Panc1 (cell line): ENCODE measurements at regions not wholly inside any gene's neighbourhood (a gene's known extent, or its start where the extent isn't known, plus 50 kb on each side); places are given as distances from the start of the nearest gene placed in this dataset.

Source experiments
- ATAC-seq: fragments of 200-7000 bp; cut with Tn5 transposase; 2 replicates; pipeline ENCODE4 v1.9.1; 2020; ENCODE audit warnings: mild to moderate bottlenecking, moderate library complexity
- BruUV-seq: library from RNA; stranded (reverse); fragments of 400-500 nt; replicated peaks from 2 replicates; lab custom pipeline; 2021; lab: Mats Ljungman, UMichigan
- CTCF ChIA-PET: fragments of 300-600 bp; sonication (Branson Sonifier 250); formaldehyde crosslinking; loops from one replicate; lab custom pipeline; 2022; ENCODE audit warnings: antibody characterized with exemption; lab: Charles Lee
- POLR2A ChIA-PET: fragments of 300-600 bp; sonication (Branson Sonifier 250); formaldehyde crosslinking; loops from one replicate; lab custom pipeline; 2022; ENCODE audit warnings: antibody characterized with exemption; lab: Charles Lee
- DNase-seq: peaks from one replicate; pipeline ENCODE4 v3.0.0-alpha.2; 2010; ENCODE audit warnings: low read depth, low spot score
- H3K27ac ChIP-seq: 2 replicates; pipeline ENCODE4 v1.5.1; 2011; ENCODE audit warnings: mild to moderate bottlenecking, low read length, inconsistent platforms
- H3K27me3 ChIP-seq: fragments of 200-500 bp; sonication (Bioruptor generic); 2 replicates; pipeline ENCODE4 v1.6.0; 2014; ENCODE audit warnings: low read length, inconsistent platforms; ENCODE audit not compliant: control insufficient read depth, insufficient read depth
- H3K36me3 ChIP-seq: fragments of 200-500 bp; sonication (Bioruptor generic); 2 replicates; pipeline ENCODE4 v1.5.1; 2014; ENCODE audit warnings: inconsistent platforms, mild to moderate bottlenecking, low read length, moderate library complexity; ENCODE audit not compliant: control insufficient read depth, insufficient read depth
- H3K4me1 ChIP-seq: 2 replicates; pipeline ENCODE4 v1.5.1; 2011; ENCODE audit warnings: inconsistent platforms, mild to moderate bottlenecking, low read length, moderate library complexity; ENCODE audit not compliant: control insufficient read depth, insufficient read depth
- H3K4me3 ChIP-seq, 2 experiments: 2 replicates each; pipeline ENCODE4 v1.5.1; 2011 to 2012; ENCODE audit warnings: low read depth in 2 of 2, low read length in 2 of 2, mild to moderate bottlenecking in 2 of 2, inconsistent platforms in 1 of 2, moderate library complexity in 1 of 2
- H3K9me3 ChIP-seq: fragments of 200-500 bp; sonication (Bioruptor generic); 2 replicates; pipeline ENCODE4 v1.5.1; 2014; ENCODE audit warnings: low read depth, mild to moderate bottlenecking, inconsistent platforms, low read length, moderate library complexity; ENCODE audit not compliant: control insufficient read depth, insufficient read depth
- CTCF ChIP-seq: fragments of 450-650 bp; IDR thresholded peaks from 2 replicates; pipeline ENCODE4 v1.5.1; 2017; ENCODE audit warnings: mild to moderate bottlenecking
- POLR2AphosphoS5 ChIP-seq: IDR thresholded peaks from 2 replicates; pipeline ENCODE4 v1.6.1; 2012; ENCODE audit warnings: mild to moderate bottlenecking, low read depth, low read length, moderate library complexity
- SIN3A ChIP-seq: IDR thresholded peaks from 2 replicates; pipeline ENCODE4 v1.6.1; 2012; ENCODE audit warnings: low read depth, mild to moderate bottlenecking, low read length, moderate library complexity, borderline replicate concordance; ENCODE audit not compliant: insufficient read depth
- TCF7L2 ChIP-seq: IDR thresholded peaks from 2 replicates; pipeline ENCODE4 v1.6.1; 2011; ENCODE audit warnings: mild to moderate bottlenecking, low read depth, low read length, inconsistent platforms
- in situ Hi-C: cut with HindIII; loops from 2 replicates; pipeline ENCODE4 v1.10.0; 2016; ENCODE audit warnings: low sequenced_read_pairs, low pct_unique_long_range_greater_than_20kb
- intact Hi-C: fragments of 100-400 bp; cut with micrococcal nuclease; formaldehyde crosslinking; loops from one replicate; pipeline ENCODE4 v1.10.0; 2022; ENCODE audit not compliant: unreplicated experiment
- TF ChIP-seq, protein P1 (sequence below), 2 experiments: IDR thresholded peaks; 2 replicates each; pipeline ENCODE4 v1.6.1; 2011 to 2012; ENCODE audit warnings: low read depth in 2 of 2, control low read depth in 1 of 2, low read length in 1 of 2, mild to moderate bottlenecking in 1 of 2, moderate library complexity in 1 of 2; ENCODE audit not compliant: insufficient read depth in 1 of 2

DNA sequence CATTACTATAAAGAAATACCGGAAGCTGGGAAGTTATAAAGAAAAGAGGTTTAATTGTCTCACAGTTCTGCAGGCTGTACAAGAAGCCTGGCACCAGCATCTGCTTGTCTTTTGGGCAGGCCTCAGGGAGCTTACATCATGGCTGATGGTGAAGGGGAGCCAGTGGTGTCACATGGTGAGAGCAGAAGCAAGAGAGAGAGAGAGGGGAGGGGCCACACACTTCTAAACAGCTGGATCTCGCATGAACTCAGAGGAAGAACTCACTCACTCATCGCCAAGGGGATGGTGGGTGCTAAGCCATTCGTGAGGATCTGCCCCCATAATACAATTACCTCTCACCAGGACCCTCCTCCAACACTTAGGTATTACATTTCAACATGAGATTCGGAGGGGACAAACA is 51.8 kb upstream of the ANKRD34C start:
- TF ChIP-seq POLR2AphosphoS5 (no peak), TCF7L2 (no peak), CTCF (no peak), SIN3A (no peak)
- TF ChIP-seq, protein P1, sequence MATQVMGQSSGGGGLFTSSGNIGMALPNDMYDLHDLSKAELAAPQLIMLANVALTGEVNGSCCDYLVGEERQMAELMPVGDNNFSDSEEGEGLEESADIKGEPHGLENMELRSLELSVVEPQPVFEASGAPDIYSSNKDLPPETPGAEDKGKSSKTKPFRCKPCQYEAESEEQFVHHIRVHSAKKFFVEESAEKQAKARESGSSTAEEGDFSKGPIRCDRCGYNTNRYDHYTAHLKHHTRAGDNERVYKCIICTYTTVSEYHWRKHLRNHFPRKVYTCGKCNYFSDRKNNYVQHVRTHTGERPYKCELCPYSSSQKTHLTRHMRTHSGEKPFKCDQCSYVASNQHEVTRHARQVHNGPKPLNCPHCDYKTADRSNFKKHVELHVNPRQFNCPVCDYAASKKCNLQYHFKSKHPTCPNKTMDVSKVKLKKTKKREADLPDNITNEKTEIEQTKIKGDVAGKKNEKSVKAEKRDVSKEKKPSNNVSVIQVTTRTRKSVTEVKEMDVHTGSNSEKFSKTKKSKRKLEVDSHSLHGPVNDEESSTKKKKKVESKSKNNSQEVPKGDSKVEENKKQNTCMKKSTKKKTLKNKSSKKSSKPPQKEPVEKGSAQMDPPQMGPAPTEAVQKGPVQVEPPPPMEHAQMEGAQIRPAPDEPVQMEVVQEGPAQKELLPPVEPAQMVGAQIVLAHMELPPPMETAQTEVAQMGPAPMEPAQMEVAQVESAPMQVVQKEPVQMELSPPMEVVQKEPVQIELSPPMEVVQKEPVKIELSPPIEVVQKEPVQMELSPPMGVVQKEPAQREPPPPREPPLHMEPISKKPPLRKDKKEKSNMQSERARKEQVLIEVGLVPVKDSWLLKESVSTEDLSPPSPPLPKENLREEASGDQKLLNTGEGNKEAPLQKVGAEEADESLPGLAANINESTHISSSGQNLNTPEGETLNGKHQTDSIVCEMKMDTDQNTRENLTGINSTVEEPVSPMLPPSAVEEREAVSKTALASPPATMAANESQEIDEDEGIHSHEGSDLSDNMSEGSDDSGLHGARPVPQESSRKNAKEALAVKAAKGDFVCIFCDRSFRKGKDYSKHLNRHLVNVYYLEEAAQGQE (IDR thresholded peaks at IDR 0.05; ENCODE audit: insufficient read depth in 1 of 2, low read depth in 2 of 2, low read length in 1 of 2) = no peak
- H3K4me1 ChIP-seq = no peaks in the 10 kb centered on the region
- DNase-seq (no peak), ATAC-seq (no peak)
- no peaks in the 10 kb centered on the region for H3K36me3 ChIP-seq
- intact Hi-C loops = no loop called here
- H3K9me3 ChIP-seq = peaks cover 3% of the 10 kb centered on the region; the same call in 1 of the 2 replicates
- CTCF ChIA-PET = no interaction called here
- no TSS peak for BruUV-seq
- no peak overlapping the region for H3K4me3 ChIP-seq
- H3K27me3 ChIP-seq = peaks cover 6% of the 10 kb centered on the region
- in situ Hi-C loops = no loop called here
- H3K27ac ChIP-seq = no peak overlapping the region
- POLR2A ChIA-PET = no interaction called here

DNA sequence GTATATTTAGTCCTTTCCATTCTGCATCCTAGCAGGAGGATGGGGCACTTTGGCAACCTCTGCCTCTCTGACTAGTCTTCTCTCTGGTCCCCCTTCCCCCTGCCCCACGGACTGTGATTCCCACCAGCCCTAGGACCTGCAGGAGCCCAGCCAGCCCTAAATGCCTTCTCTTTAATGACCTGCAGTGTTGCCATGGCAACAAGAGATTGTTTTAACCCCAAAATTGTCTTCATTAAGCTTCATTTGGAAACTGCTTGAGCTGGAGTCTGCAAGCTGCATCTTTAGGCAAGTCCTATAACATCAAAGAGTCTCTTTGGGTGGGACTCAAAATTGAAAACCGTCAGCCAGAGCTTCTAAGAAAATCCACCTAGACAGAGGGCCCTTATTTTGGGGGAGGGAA is 59.7 kb upstream of the ANKRD34C start:
- intact Hi-C loops = no loop called here

More for the DNA sequence above, 59.7 kb upstream of the ANKRD34C start:
- Histone ChIP-seq H3K4me1 (no peaks in the 10 kb centered on the region), H3K27me3 (peaks cover 10% of the 10 kb centered on the region; the same call in 1 of the 2 replicates), H3K9me3 (0 out of 2 replicates have a peak, but pooled peaks cover under 1% of the 10 kb centered on the region), H3K27ac (no peak overlapping the region), H3K36me3 (no peaks in the 10 kb centered on the region), H3K4me3 (no peak overlapping the region)
- DNase-seq = no peak
- no peak for ATAC-seq
- ChIA-PET POLR2A (no interaction called here), CTCF (no interaction called here)
- in situ Hi-C loops = no loop called here
- BruUV-seq = no TSS peak
- TF ChIP-seq SIN3A (no peak), TCF7L2 (no peak), POLR2AphosphoS5 (no peak), CTCF (no peak)
- TF ChIP-seq, protein P1 (IDR thresholded peaks at IDR 0.05; ENCODE audit: insufficient read depth in 1 of 2, low read depth in 2 of 2, low read length in 1 of 2) = no peak
